Ishikawa (cell line): ENCODE measurements at regions not wholly inside any gene's neighbourhood (a gene's known extent, or its start where the extent isn't known, plus 50 kb on each side); places are given as distances from the start of the nearest gene placed in this dataset.

Experiments used
- CEBPB ChIP-seq: IDR thresholded peaks from 2 replicates; pipeline ENCODE4 v1.6.1; 2012
- CREB1 ChIP-seq: IDR thresholded peaks from 2 replicates; pipeline ENCODE4 v1.6.1; 2012; ENCODE audit warnings: low read depth
- EGR1 ChIP-seq: IDR thresholded peaks from 2 replicates; pipeline ENCODE4 v1.6.1; 2012
- EP300 ChIP-seq: IDR thresholded peaks from 2 replicates; pipeline ENCODE4 v1.6.1; 2012; ENCODE audit warnings: borderline replicate concordance
- FOXM1 ChIP-seq: IDR thresholded peaks from 2 replicates; pipeline ENCODE4 v1.6.1; 2012; ENCODE audit warnings: low read depth, borderline replicate concordance
- MAX ChIP-seq: IDR thresholded peaks from 2 replicates; pipeline ENCODE4 v1.6.1; 2012
- NFIC ChIP-seq: IDR thresholded peaks from 2 replicates; pipeline ENCODE4 v1.6.1; 2012
- RAD21 ChIP-seq: IDR thresholded peaks from 2 replicates; pipeline ENCODE4 v1.6.1; 2012; ENCODE audit warnings: low read depth
- REST ChIP-seq: IDR thresholded peaks from 2 replicates; pipeline ENCODE4 v1.6.1; 2012; ENCODE audit warnings: low read depth, mild to moderate bottlenecking
- TAF1 ChIP-seq: IDR thresholded peaks from 2 replicates; pipeline ENCODE4 v1.6.1; 2012; ENCODE audit warnings: low read depth, mild to moderate bottlenecking
- TCF12 ChIP-seq: IDR thresholded peaks from 2 replicates; pipeline ENCODE4 v1.6.1; 2012; ENCODE audit warnings: low read depth
- TEAD4 ChIP-seq: IDR thresholded peaks from 2 replicates; pipeline ENCODE4 v1.6.1; 2012
- USF1 ChIP-seq: IDR thresholded peaks from 2 replicates; pipeline ENCODE4 v1.6.1; 2012
- YY1 ChIP-seq: IDR thresholded peaks from 2 replicates; pipeline ENCODE4 v1.6.1; 2012; ENCODE audit warnings: low read depth
- ZBTB7A ChIP-seq: IDR thresholded peaks from 2 replicates; pipeline ENCODE4 v1.6.1; 2012; ENCODE audit warnings: low read depth

GRCh38 chr12:72100854-72101253 is 162.2 kb downstream of the TPH2 start:
- no peak for TF ChIP-seq YY1
- no peak for TF ChIP-seq MAX
- TF ChIP-seq TCF12: no peak
- no peak for TF ChIP-seq FOXM1
- no peak for TF ChIP-seq CREB1
- no peak for TF ChIP-seq CEBPB
- no peak for TF ChIP-seq USF1
- no peak for TF ChIP-seq NFIC
- no peak for TF ChIP-seq REST
- no peak for TF ChIP-seq ZBTB7A
- TF ChIP-seq RAD21: no peak
- no peak for TF ChIP-seq EP300
- TF ChIP-seq TAF1: no peak
- no peak for TF ChIP-seq TEAD4
- TF ChIP-seq EGR1: no peak

GRCh38 chr12:72102150-72102549 is 163.5 kb downstream of the TPH2 start:
- TF ChIP-seq FOXM1: peak; percentile 58; the same call in 1 of the 2 replicates
- TF ChIP-seq YY1: no peak
- TF ChIP-seq ZBTB7A: no peak
- TF ChIP-seq NFIC: peak; percentile 49; the same call in 1 of the 2 replicates
- TF ChIP-seq MAX: peak; percentile 84
- peak; percentile 90 for TF ChIP-seq TEAD4
- no peak for TF ChIP-seq TAF1
- peak; percentile 66 for TF ChIP-seq TCF12
- TF ChIP-seq EP300: peak; percentile 70; the same call in 1 of the 2 replicates
- TF ChIP-seq USF1: no peak
- TF ChIP-seq CREB1: no peak

- TF ChIP-seq NFIC: no peak
- no peak for TF ChIP-seq FOXM1
- no peak for TF ChIP-seq EP300
- TF ChIP-seq TCF12: no peak
- no peak for TF ChIP-seq RAD21
- TF ChIP-seq YY1: no peak
- TF ChIP-seq ZBTB7A: no peak
- TF ChIP-seq USF1: no peak
- TF ChIP-seq TEAD4: no peak
- no peak for TF ChIP-seq CREB1
- no peak for TF ChIP-seq CEBPB
- no peak for TF ChIP-seq MAX
- no peak for TF ChIP-seq EGR1
- no peak for TF ChIP-seq REST
- no peak for TF ChIP-seq TAF1
Observed at GRCh38 chr12:72105849-72106248, 166.3 kb upstream of the TRHDE start.

- no peak for TF ChIP-seq MAX
- no peak for TF ChIP-seq TCF12
- no peak for TF ChIP-seq USF1
- no peak for TF ChIP-seq TEAD4
- TF ChIP-seq EP300: no peak
- TF ChIP-seq NFIC: no peak
- TF ChIP-seq REST: no peak
- no peak for TF ChIP-seq ZBTB7A
- no peak for TF ChIP-seq TAF1
- no peak for TF ChIP-seq FOXM1
- TF ChIP-seq RAD21: no peak
- no peak for TF ChIP-seq EGR1
- TF ChIP-seq CEBPB: no peak
- TF ChIP-seq YY1: no peak
- TF ChIP-seq CREB1: no peak
Observed at GRCh38 chr12:72110937-72111650, 161.1 kb upstream of the TRHDE start.
